ENCODE measurements at regions not wholly inside any gene's neighbourhood (a gene's known extent, or its start where the extent isn't known, plus 50 kb on each side); places are given as distances from the start of the nearest gene placed in this dataset.
"Not testable (repeated sequence)": the region's sequence is repeated elsewhere in the genome, so short reads cannot be mapped to it uniquely, and the experiment has no call there.

DNA sequence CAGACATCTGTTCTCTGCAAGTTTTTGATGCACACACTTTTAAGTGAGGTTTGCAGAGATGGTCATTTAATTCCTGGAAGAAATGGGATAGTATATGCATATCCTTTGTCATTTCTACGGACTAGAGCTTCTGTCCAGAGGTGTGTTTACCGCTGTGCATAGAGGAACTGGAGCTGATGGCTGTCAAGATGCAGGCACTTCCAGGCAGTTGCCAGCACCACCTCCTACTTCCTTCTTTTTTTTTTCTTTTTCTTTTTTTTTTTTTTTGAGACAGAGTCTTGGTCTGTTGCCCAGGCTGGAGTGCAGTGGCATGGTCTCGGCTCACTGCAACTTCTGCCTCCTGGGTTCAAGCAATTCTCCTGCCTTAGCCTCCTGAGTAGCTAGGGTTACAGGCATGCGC, 468.7 kb downstream of the DIRAS2 start:
- ATAC-seq; H3K9ac ChIP-seq (ENCODE audit: low read length); CTCF ChIA-PET; RAD21 ChIA-PET (ENCODE audit: low non-redundant PET in 1 of 2, low total read pairs in 2 of 2, uncharacterized antibody in 2 of 2, unreplicated experiment in 2 of 2); POLR2A ChIA-PET; BruUV-seq (replicated peaks); H3K4me2 ChIP-seq (ENCODE audit: low read length); H3K36me3 ChIP-seq (ENCODE audit: control insufficient read depth in 1 of 2, insufficient read depth in 2 of 2, low read length in 2 of 2); H3K4me1 ChIP-seq (ENCODE audit: control insufficient read depth in 1 of 2, insufficient read depth in 2 of 2, low read length in 2 of 2); H3K4me3 ChIP-seq (replicated peaks in 1 of 2; ENCODE audit: low read depth in 1 of 2, low read length in 2 of 2); H3K79me2 ChIP-seq (ENCODE audit: insufficient read depth, low read length); H3K9me2 ChIP-seq (ENCODE audit: insufficient read depth); H3K27ac ChIP-seq (ENCODE audit: low read depth, low read length); H3K27me3 ChIP-seq (ENCODE audit: insufficient read depth, low read length); H4K20me1 ChIP-seq (ENCODE audit: insufficient read depth); H2AFZ ChIP-seq (ENCODE audit: low read depth, low read length, poor library complexity, severe bottlenecking); intact Hi-C loops (cut with micrococcal nuclease); H3K9me3 ChIP-seq (ENCODE audit: control insufficient read depth in 1 of 2, insufficient read depth in 1 of 2, low read depth in 1 of 2, low read length in 2 of 2); DNase-seq (ENCODE audit: low read depth, low spot score): not testable (repeated sequence)

GRCh38 chr9:90174346-90174745, 468.3 kb downstream of the DIRAS2 start:
- H3K27ac ChIP-seq (ENCODE audit: low read depth, low read length); H3K9me2 ChIP-seq (ENCODE audit: insufficient read depth); H3K4me3 ChIP-seq (replicated peaks in 1 of 2; ENCODE audit: low read depth in 1 of 2, low read length in 2 of 2); H3K27me3 ChIP-seq (ENCODE audit: insufficient read depth, low read length); H4K20me1 ChIP-seq (ENCODE audit: insufficient read depth); CTCF ChIA-PET; H3K36me3 ChIP-seq (ENCODE audit: control insufficient read depth in 1 of 2, insufficient read depth in 2 of 2, low read length in 2 of 2); ATAC-seq; RAD21 ChIA-PET (ENCODE audit: low non-redundant PET in 1 of 2, low total read pairs in 2 of 2, uncharacterized antibody in 2 of 2, unreplicated experiment in 2 of 2); H3K9me3 ChIP-seq (ENCODE audit: control insufficient read depth in 1 of 2, insufficient read depth in 1 of 2, low read depth in 1 of 2, low read length in 2 of 2); BruUV-seq (replicated peaks); H3K4me2 ChIP-seq (ENCODE audit: low read length); H3K9ac ChIP-seq (ENCODE audit: low read length); H3K79me2 ChIP-seq (ENCODE audit: insufficient read depth, low read length); H3K4me1 ChIP-seq (ENCODE audit: control insufficient read depth in 1 of 2, insufficient read depth in 2 of 2, low read length in 2 of 2); intact Hi-C loops (cut with micrococcal nuclease); POLR2A ChIA-PET; H2AFZ ChIP-seq (ENCODE audit: low read depth, low read length, poor library complexity, severe bottlenecking); DNase-seq (ENCODE audit: low read depth, low spot score): not testable (repeated sequence)

- H3K4me1 ChIP-seq (ENCODE audit: control insufficient read depth in 1 of 2, insufficient read depth in 2 of 2, low read length in 2 of 2) = no peaks in the 10 kb centered on the region
- H3K79me2 ChIP-seq (ENCODE audit: insufficient read depth, low read length) = no peaks in the 10 kb centered on the region
- no peak overlapping the region for H3K4me2 ChIP-seq (ENCODE audit: low read length)
- H3K27ac ChIP-seq (ENCODE audit: low read depth, low read length) = no peak overlapping the region
- no peak for ATAC-seq
- no TSS peak for BruUV-seq (replicated peaks)
- DNase-seq (ENCODE audit: low read depth, low spot score) = no peak
- H2AFZ ChIP-seq (ENCODE audit: low read depth, low read length, poor library complexity, severe bottlenecking) = no peak overlapping the region
- no peaks in the 10 kb centered on the region for H4K20me1 ChIP-seq (ENCODE audit: insufficient read depth)
- H3K9ac ChIP-seq (ENCODE audit: low read length) = no peak overlapping the region
- no peaks in the 10 kb centered on the region for H3K27me3 ChIP-seq (ENCODE audit: insufficient read depth, low read length)
- POLR2A ChIA-PET = no interaction called here
- peaks cover 0 to 3% of the 10 kb centered on the region in 2 experiments; a peak in 1 of 4 replicates for H3K9me3 ChIP-seq (ENCODE audit: control insufficient read depth in 1 of 2, insufficient read depth in 1 of 2, low read depth in 1 of 2, low read length in 2 of 2)
- RAD21 ChIA-PET (ENCODE audit: low non-redundant PET in 1 of 2, low total read pairs in 2 of 2, uncharacterized antibody in 2 of 2, unreplicated experiment in 2 of 2) = no interaction called here
- TF ChIP-seq, protein P1, sequence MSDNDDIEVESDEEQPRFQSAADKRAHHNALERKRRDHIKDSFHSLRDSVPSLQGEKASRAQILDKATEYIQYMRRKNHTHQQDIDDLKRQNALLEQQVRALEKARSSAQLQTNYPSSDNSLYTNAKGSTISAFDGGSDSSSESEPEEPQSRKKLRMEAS (IDR thresholded peaks at IDR 0.05) = no peak
- TF ChIP-seq ZNF274 (IDR thresholded peaks at IDR 0.05; ENCODE audit: low read depth, low read length) = no peak
- TF ChIP-seq JUND (IDR thresholded peaks at IDR 0.05) = no peak
- no peak for TF ChIP-seq SRF (IDR thresholded peaks at IDR 0.05; ENCODE audit: low read depth)
- H3K4me3 ChIP-seq (replicated peaks in 1 of 2; ENCODE audit: low read depth in 1 of 2, low read length in 2 of 2) = no peak overlapping the region
- H3K36me3 ChIP-seq (ENCODE audit: control insufficient read depth in 1 of 2, insufficient read depth in 2 of 2, low read length in 2 of 2) = no peaks in the 10 kb centered on the region
- no peaks in the 10 kb centered on the region for H3K9me2 ChIP-seq (ENCODE audit: insufficient read depth)
- CTCF ChIA-PET = no interaction called here
- intact Hi-C loops (cut with micrococcal nuclease) = no loop called here
Measured at GRCh38 chr9:90175257-90175656, 467.4 kb downstream of the DIRAS2 start.
